GM18511 (cell line): ENCODE measurements at regions not wholly inside any gene's neighbourhood (a gene's known extent, or its start where the extent isn't known, plus 50 kb on each side); places are given as distances from the start of the nearest gene placed in this dataset.

Experiments used
- ATAC-seq: cut with Tn5 transposase; IDR thresholded peaks from one replicate; pipeline ENCODE4 v1.9.1; 2021; ENCODE audit warnings: mild to moderate bottlenecking, moderate library complexity; ENCODE audit not compliant: unreplicated experiment

DNA sequence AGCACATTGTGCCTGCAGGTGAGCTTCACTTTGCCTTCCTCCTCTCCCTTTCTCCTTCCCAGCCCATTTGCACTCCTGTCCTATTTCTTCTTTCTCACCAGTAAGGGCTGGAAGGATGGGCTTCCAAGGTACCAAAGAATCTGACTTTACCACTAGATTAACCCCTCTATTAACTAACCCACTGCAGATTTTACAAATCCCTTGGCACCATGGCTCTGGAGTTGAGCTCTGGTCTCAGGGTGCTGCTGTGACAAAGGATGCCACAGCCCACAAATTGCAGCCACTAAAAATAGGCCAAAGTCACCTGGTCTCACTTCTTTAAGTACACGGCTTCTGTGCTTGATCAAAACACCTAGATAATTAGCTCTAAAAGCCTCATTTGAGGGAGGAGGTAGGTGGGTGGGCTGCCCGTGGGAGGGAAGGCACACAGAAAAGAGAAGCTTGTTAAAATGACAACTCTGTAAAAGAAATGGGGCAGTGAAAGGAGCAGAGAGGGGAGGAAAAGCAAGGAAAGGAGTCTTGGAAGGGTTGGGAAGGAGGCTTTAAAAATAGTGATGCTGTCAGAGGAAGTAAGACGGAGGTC, 327.4 kb downstream of the DRD1 start:
- no peak for ATAC-seq

DNA sequence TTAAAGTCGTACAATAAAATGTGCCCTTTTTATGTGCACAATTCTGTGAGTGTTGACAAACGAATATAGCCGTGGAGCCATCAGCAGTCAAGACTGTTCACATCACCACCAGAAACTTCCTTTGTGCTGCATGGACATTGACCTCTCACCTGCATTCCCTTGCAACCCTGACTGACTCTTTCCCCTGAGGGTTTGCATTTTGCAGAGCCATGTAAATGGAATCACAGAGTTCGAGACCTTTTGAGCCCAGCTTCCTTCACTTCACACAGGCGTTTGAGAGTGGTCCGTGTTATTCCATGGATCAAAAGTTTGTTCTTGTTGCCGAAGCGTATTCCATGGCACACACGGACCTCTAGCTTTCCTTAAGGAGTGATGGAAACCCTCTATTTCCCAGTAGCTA, 328.2 kb downstream of the DRD1 start:
- ATAC-seq: no peak

DNA sequence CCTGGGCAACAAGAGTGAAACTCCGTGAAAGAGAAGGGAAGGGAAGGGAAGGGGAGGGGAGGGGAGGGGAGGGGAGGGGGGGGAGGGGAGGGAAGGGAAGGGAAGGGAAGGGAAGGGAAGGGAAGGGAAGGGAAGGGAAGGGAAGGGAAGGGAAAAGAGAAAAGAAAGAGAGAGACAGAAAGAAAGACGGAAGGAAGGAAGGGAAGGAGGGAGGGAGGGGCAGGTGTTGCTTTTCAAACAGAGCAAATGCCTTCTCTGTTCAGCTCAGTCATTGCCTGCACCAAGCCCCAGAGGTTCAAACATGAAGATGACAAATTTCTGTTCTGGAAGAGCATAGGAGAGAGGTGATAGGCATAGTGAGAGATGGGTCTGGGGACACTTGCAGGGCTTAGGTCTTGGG, 330.0 kb downstream of the DRD1 start:
- ATAC-seq: no peak

DNA sequence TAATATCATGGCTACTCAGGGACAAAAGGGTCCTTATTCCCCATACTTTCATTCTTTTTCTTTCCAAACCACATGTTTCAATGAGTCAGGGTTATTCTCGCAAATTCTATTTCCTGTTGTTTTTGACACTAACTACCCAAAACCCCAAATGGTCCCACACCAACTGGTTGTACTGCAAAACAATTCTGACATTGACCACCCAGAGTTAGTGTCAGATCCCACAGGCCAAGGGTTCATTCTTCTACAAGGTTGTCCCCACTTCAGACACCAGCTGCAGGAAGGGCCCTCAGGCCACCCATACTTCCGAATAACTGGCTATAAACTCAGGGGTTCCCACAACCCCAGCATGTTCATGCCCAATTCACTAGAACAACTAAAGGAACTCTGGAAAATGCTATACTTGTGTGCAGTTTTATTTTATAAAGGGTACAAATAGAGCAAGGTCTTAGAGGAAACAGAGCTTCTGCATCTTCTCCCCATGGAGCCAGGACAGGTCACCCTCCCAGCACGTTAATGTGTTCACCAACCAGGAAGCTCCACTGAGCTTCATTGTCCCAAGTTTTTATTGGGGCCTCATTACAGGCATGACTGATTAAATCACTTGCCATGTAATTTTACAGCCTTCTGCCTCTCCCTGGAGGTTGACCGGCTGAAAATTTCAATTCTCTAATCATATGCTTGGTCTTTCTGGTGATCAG, 334.8 kb downstream of the DRD1 start:
- no peak for ATAC-seq

DNA sequence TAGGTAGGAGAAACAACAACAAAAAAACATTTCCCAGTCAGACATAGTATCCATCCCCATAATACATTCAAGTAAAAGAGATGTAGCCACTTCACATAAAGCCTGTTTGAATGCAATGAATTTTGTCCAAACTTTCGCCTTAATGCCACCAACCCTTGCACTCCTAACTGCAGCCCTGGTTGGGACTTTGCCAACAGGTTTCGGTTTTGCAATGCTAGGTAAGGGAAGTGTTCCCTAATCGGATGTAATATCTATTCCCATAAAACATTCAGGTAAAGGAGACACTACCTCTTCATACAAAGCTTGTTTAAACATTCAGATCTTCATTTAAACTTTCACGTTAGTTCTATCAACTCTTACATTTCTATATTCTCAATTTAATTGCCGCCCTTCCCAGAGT, 336.1 kb downstream of the DRD1 start:
- ATAC-seq: no peak

DNA sequence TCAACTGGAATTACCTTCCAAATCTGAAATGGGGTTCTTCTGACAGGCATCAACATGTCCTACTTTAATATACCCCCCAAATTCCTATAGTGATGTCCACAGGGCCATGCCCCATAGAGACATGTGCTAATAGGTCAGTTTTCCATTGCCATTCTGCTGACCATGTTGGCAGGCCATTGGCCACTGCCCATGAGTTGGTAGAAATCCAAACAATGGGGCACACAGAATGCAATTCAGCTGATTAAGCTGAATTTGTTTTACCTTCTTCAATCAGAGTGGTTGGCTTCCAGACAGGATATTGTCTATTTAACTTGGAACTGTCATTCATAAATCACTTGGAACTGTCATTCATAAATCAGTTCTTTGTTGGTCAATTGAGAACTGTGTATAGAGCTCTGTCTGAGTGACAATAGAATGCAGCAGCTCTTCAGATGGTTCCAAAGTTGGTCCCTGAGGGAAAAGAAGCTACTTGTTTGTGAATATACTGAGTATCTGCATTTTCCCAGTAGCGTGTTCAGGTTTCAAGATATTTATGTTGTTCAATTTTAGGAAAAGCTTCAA, 336.9 kb downstream of the DRD1 start:
- ATAC-seq: no peak

DNA sequence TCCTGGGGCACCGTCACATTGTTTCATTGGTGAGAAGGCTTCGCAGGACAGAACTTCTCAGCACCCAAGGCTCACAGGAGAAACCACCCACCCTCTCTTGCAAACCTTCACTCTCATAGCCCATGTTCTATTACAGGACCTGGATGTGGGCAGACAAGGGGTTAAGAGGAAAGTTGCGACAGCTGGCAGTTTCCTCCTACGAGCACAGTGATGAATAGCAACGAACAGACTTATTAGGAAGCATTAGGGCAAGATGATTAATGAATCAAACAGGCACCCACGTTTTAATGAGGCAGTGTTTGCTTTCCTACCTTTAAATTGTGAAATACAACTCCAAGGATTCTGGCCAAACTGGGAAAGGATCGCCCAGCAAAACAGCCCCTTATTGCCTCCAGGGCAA, 339.3 kb downstream of the DRD1 start:
- ATAC-seq: no peak

DNA sequence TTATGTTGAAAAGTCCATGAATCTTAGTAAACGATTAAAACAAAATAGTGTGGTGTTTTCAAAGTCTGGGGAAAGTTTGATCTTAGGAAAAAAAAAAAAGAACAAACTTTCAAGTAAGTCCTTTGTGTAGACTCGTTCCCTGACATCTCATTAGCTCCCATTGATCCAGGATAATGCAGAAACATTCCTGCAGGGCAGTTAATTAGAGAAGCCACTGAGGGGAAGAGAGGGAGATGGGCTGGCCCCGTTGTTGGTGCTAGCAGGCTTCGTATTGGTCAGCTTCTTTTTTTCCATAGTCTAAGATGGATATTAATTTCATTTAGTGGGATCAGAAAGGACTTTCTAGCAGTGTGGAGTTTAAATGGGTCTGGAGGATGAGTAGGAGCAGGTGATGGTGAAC, 340.2 kb downstream of the DRD1 start:
- ATAC-seq: no peak

DNA sequence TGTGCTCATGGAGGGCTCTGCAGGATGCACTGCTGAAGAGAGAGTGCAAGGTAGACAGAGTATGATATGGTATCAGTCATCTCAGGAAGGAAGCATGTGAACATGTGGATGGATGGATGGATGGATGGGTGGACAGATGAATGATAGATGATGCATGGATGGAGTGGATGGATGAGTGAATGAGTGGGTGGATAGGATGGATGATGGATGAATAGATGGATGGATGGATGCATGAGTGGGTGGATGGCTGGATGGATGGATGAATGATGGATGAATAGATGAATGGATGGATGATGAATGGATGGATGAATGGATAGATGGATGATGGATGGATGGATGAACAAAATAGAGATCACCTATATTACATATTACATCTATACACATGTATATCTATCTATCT, 341.3 kb downstream of the DRD1 start:
- no peak for ATAC-seq

DNA sequence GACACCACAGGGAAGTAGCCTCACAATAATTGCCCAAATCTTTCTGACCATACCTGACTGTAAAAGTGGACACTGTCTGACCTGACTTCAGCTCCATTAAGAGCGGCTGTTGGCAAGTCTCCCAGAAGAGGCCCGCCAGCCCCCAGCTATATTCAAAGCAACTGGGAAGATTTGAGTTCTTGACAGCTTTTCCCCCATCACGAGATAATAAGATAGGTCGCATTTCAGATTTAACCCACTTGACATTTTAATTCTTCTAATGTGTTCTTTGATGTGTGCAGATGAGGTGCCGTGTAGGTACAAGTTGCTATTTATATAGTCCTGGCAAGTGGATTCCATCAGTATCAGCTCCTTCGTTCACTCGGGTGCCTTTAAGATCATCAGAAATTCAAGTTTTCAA, 345.7 kb downstream of the DRD1 start:
- ATAC-seq: no peak

DNA sequence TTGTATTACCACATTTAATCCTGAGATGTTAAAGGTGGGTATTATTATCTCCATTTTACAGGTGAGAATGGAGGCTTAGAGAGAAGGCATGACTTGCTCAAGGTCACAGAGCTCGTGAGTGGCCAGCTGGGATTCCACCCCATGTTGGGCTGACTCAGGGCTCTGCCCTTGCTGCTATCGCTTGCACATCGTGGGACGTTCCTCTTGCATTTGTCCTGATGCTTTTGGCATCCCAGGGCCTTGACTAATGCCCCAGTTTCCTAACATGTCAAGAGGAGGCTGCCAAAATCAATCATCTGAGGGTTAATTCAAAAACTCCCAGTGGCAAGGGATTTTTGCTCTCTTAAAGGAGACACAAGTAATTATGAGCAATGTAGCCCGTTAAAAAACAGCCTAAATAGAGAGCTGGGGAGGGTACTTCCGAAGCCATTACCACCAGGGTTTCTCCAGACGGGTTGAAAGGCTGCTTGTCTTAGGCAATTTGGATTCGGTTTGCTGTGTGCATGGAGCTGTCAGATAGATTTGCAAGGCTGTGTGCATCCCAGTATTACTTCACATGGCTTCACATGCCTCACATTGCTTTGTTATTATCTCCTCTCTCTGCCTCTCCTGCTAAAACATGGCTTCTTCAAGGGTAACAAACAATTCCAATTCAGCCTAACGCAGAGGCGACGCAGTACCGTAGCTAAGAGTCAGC, 347.4 kb downstream of the DRD1 start:
- no peak for ATAC-seq

DNA sequence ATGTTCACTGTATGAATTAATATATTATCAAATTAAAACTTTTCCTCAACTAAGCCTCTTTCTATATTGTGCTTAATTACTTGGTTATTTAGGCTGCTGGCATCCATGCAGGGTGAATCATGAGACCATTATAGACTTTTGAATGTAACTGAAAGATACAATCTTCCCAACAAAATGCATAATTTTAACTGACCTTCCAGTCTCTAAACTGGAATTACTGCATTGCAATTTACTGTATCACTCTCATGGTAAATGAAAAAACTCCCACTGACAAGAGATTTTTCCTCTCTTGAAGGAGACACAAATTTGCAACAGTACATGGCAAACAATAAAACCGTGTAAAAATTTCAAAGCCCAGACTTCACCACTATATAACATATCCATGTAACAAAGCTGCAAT, 349.5 kb downstream of the DRD1 start:
- ATAC-seq: no peak

DNA sequence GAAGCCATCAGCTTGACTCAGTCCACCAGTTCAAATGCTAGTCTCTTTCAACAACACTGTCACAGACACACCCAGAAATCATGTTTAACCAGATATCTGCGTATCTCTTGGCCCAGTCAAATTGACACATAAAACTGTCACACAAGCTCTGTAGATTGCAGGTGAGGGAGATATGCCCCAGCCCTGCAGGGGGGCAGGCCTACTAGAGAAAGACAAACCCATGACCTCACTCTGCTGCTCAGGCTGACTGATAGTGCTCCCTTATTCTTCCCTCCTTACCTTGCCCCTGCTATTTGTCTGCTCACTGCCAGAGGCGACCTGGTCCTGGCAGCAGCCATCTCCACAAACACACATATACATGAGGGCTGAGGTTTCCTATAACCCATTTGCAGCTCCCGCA, 351.3 kb downstream of the DRD1 start:
- ATAC-seq: no peak

DNA sequence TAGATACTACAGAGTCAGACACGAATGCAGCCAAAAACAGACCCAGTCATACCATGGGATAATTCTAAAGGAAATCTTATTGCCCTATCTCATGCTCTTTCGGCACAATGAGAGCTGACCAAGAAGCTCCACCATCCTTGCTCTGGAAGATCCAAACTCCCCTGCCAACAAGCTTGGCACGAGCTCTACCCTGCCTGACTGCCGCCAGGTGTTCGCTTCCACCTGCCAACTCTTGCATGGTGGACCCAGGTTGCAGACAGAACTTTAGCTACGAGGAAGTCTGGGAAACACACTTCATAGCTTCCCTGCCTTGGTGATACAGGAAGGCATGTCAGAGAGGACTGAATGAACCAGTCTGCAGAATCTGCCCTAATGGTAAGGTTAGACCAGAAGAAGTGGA, 355.0 kb downstream of the DRD1 start:
- ATAC-seq: no peak

DNA sequence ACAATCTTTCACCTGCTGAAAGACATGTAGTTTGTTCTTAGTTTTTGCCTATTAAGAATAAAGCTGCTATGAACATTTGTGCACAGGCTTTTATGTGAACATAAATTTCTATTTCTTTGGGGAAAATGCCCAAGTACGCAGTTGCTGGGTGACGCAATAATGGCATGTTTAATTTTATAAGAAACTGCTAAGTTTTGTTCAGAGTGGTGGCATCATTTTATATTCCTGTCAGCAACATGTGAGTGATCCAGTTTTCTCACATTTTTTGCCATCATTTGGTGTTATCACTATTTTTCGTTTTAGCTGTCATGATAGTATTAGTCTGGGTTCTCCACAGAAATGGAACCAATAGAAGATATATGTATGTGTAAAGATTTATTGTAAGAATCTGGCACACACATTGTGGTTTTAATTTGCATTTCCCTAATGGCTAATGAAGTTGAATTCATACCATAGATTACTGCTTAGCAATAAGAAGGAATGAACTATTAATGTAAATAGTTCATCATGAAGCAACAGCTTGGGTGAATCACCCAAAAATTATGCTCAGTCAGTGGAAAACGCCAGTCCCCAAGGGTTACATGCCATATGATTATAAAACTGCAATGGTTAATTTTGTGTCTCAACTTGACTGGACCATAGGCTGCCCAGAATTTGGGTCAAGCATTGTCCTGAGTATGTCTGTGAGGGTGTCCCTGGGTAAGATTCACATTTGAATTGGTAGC, 358.6 kb downstream of the MSX2 start:
- ATAC-seq: no peak

DNA sequence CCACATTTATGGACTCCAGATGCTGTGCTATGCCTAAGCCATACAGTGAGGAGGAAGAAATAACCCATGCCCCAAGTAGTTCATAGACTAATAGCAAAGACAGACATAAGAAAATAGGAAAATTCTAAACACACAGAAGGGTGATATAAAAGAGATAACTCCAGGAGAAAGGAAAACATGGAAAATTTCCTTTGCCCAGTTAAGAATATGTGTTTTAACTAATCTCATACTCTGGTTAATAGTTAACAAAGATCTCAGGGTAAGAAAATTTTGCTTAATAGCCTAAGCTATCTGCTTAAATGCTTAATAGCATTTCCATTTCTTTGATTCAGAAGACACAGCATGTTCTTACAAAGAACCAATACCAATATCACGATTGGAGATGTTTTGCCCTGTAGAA, 358.0 kb downstream of the MSX2 start:
- no peak for ATAC-seq

DNA sequence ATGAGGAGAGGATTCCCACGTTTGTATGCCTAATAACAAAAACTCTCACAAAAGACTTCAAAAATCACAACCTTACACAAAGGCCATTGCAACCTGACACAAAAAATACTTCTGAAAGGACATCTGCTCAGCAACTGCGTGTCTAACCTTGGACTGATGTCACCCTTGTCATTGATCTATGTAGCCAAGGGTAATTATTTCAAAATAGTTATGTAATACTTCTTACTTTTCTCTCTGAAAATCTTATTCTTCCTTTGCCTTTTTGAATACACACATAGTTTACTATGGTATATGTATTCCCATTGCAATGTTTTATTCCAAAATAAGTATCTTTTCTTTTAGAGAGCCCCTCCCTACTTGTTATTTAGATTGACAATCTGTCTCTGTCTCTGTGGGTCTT, 355.3 kb downstream of the MSX2 start:
- no peak for ATAC-seq

DNA sequence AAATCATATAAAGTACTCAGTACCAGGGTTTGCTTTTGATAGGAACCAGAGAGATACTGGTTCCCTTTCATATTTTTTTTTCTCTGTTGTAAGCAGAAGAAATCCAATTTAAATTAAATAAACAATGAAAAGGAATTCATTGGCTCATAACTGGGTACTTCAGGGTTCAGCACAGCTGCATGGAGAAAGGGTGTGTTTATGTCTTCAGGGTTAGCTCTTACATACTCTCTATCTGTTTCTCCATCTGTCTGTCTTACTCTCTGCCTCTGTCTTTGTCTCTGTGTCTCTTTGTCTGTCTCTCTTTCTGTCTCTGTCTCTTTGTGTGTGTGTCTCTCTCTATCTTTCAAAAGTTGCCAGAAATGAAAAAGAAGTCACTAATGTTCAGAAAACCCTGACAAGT, 345.9 kb downstream of the MSX2 start:
- ATAC-seq: no peak

DNA sequence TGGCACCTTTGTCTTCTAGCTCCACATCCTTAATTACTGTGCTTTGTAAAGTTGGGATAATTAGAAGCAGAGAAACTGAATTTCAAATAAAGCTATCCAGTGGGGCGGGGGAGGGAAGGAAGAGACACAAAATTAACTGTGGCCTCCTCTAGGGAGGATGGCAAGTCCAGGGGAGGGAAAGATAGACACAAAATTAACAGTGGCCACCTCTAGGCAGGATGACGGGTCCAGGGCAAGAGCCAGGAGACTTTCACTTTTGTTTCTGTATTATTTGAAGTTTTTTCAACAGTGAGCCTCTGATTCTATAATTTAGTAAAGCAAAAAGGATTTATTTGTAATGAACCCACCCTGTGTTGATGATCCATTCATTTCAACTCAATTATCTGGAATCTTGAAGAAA, 335.9 kb downstream of the MSX2 start:
- ATAC-seq: no peak

DNA sequence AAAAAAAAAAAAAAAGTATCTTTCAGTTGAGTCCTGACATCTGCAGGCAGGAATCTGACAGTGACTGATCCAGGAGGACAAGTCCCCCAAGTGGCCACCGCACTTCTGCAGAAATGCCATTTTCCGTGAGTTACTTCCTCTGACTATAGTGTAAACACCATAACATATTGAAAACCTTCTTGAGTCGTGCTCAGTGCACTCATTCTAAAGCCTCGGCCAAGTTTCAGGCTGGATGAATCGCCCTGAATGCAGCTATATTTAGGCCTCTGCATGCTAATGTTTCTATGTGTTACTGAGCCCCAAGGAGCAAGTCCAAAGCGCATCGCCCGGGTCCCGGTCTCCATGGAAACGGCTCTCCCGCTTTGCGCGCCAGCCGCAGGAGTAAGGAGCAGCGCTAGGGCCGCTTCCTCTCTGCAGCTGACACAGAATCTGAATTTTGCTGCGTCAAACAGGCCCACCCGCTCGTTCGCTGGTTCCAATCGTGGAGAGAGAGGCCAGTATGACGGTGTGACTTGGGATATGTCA, 335.4 kb downstream of the MSX2 start:
- ATAC-seq: no peak

DNA sequence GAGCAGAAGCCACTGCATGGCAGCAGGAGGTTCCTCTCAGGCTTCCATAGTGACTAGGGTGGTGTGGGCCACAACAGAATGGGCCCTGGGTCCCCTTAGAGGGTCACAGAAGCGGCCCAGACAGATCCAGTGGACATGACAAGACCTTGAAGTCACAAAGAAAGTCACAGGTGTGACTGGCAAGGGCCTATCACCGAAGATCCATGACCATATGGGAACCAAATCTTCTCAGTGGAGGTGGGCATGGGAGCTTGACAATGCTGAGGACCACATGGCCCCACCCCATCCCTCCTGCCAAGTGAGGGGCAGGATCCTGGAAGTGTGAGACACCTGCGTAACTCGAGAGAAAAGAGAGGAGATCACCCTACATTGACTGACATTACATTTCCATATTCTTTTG, 332.4 kb downstream of the MSX2 start:
- no peak for ATAC-seq
